Smooth muscle cell (in vitro differentiated cells): ENCODE measurements at regions not wholly inside any gene's neighbourhood (a gene's known extent, or its start where the extent isn't known, plus 50 kb on each side); places are given as distances from the start of the nearest gene placed in this dataset.

Experiments used
- DNase-seq: peaks from one replicate; lab custom pipeline; 2025; ENCODE audit not compliant: unreplicated experiment; lab: John Stamatoyannopoulos, UW
- H2AFZ ChIP-seq: fragments of 200-600 bp; sonication (generic); 2 replicates; pipeline ENCODE4 v1.6.0; 2016; ENCODE audit warnings: antibody characterized with exemption, low read depth, mild to moderate bottlenecking
- H3F3A ChIP-seq: fragments of 200-600 bp; sonication (generic); 2 replicates; pipeline ENCODE4 v1.6.0; 2017; ENCODE audit warnings: antibody characterized with exemption, low read depth
- H3K27ac ChIP-seq: fragments of 200-600 bp; sonication (generic); 2 replicates; pipeline ENCODE4 v1.5.1; 2016; ENCODE audit warnings: low read depth, mild to moderate bottlenecking
- H3K27me3 ChIP-seq: fragments of 200-600 bp; sonication (generic); 2 replicates; pipeline ENCODE4 v1.6.1; 2016; ENCODE audit warnings: low read depth, mild to moderate bottlenecking
- H3K36me3 ChIP-seq: fragments of 200-600 bp; sonication (generic); 2 replicates; pipeline ENCODE4 v1.5.1; 2016; ENCODE audit warnings: low read depth
- H3K4me1 ChIP-seq: fragments of 200-600 bp; sonication (generic); 2 replicates; pipeline ENCODE4 v1.5.1; 2016; ENCODE audit warnings: low read depth
- H3K4me2 ChIP-seq: fragments of 200-600 bp; sonication (generic); 2 replicates; pipeline ENCODE4 v1.6.0; 2016; ENCODE audit warnings: mild to moderate bottlenecking
- H3K4me3 ChIP-seq: fragments of 200-600 bp; sonication (generic); 2 replicates; pipeline ENCODE4 v1.5.1; 2016; ENCODE audit warnings: mild to moderate bottlenecking
- H3K79me2 ChIP-seq: fragments of 200-600 bp; sonication (generic); 2 replicates; pipeline ENCODE4 v1.6.0; 2016; ENCODE audit warnings: low read depth, mild to moderate bottlenecking
- H3K9ac ChIP-seq: fragments of 200-600 bp; sonication (generic); 2 replicates; pipeline ENCODE4 v1.6.0; 2016; ENCODE audit warnings: low read depth
- H3K9me3 ChIP-seq: fragments of 200-600 bp; sonication (generic); replicated peaks from 2 replicates; pipeline ENCODE4 v1.5.1; 2016; ENCODE audit warnings: low read depth
- H4K20me1 ChIP-seq: fragments of 200-600 bp; sonication (generic); 2 replicates; pipeline ENCODE4 v1.6.0; 2016; ENCODE audit warnings: low read depth
- CTCF ChIP-seq: fragments of 200-600 bp; sonication (generic); IDR thresholded peaks from 2 replicates; pipeline ENCODE4 v1.5.1; 2017; ENCODE audit warnings: borderline replicate concordance, mild to moderate bottlenecking, antibody characterized with exemption; ENCODE audit not compliant: insufficient read depth, poor library complexity, severe bottlenecking
- WGBS: methylation state at CpG from one replicate; pipeline ENCODE4 v1.1.7; 2016; ENCODE audit warnings: low lambda C conversion rate; 5-methylcytosine and 5-hydroxymethylcytosine counted together

DNA sequence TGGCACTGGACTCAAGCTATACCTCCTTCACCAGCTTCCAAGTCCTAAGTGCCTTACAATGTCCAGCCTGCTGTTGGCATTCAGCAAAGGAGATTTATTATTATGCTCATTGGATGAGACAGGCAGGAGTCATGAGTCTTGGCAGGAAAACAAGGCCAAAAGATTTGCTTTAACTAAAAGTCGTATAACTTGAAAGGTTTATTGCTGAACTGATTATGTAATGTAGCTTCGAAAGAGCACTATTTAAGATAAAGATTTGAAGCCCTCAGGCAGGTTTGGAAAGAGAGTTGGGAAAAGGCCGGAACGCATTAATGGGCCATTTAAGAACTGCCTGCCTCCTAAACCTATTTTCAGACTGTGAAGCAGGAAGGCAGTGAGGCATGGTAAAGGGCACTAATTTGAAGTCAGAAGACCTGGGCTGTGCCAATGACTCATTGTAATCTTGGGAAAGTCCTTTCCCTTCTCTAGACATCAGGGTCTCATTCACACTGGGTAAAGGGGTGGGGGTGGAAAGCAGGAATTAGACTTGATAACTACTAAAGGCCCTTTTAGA is 280.5 kb upstream of the EDA2R start:
- no peak for DNase-seq

GRCh38 chrX:66918511-66918910 is 279.6 kb upstream of the EDA2R start:
- H3F3A ChIP-seq, result no peaks in the 10 kb centered on the region
- no peaks in the 10 kb centered on the region for H4K20me1 ChIP-seq
- H3K4me1 ChIP-seq, result no peaks in the 10 kb centered on the region
- no peak overlapping the region for H3K4me2 ChIP-seq
- H3K36me3 ChIP-seq, result no peaks in the 10 kb centered on the region
- H3K27me3 ChIP-seq, result no peaks in the 10 kb centered on the region
- WGBS, result 65% methylated on average over 1 of the region's 1 CpG
- no peak overlapping the region for H3K4me3 ChIP-seq
- DNase-seq, result no peak
- no peaks in the 10 kb centered on the region for H3K79me2 ChIP-seq
- H2AFZ ChIP-seq, result no peak overlapping the region
- H3K9ac ChIP-seq, result no peak overlapping the region
- H3K9me3 ChIP-seq, result no peaks in the 10 kb centered on the region
- TF ChIP-seq CTCF, result no peak
- peak overlapping the region; percentile 23 for H3K27ac ChIP-seq

More for the DNA sequence above, 280.5 kb upstream of the EDA2R start:
- TF ChIP-seq CTCF, result no peak
- Histone ChIP-seq H3F3A (no peaks in the 10 kb centered on the region), H3K27me3 (no peaks in the 10 kb centered on the region), H3K4me1 (no peaks in the 10 kb centered on the region), H3K9ac (no peak overlapping the region), H3K79me2 (no peaks in the 10 kb centered on the region), H3K4me3 (no peak overlapping the region), H2AFZ (no peak overlapping the region), H3K36me3 (no peaks in the 10 kb centered on the region), H4K20me1 (no peaks in the 10 kb centered on the region), H3K4me2 (no peak overlapping the region), H3K27ac (peak overlapping the region; percentile 23), H3K9me3 (no peaks in the 10 kb centered on the region)
- 51% methylated on average over 4 of the region's 4 CpGs for WGBS

DNA sequence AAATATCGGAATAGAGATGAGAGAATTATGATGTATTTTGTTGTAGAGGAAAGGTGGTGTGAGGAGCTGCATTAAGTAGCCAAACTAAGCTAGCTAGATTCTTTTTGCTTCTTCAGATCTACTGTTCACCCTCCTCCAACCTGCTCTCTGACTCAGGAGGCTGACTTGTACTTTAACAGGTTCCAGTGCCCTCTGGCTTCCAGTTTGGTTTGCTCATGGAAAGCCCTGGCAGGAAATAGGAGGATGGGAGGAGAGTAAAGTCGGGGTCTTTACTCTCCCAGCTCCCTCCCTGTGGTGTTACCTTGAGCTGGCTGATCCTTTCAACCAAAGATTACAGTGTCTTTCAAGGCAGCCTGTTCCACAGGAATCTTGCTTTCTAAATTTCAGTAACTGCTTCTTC is 277.0 kb upstream of the EDA2R start:
- DNase-seq, result no peak
- no peaks in the 10 kb centered on the region for H3K36me3 ChIP-seq
- 37% methylated on average over 2 of the region's 2 CpGs for WGBS
- no peaks in the 10 kb centered on the region for H4K20me1 ChIP-seq
- H3K4me3 ChIP-seq, result no peak overlapping the region
- TF ChIP-seq CTCF, result no peak
- no peaks in the 10 kb centered on the region for H3K4me1 ChIP-seq
- H3K4me2 ChIP-seq, result peak overlapping the region; percentile 2
- H3K27me3 ChIP-seq, result no peaks in the 10 kb centered on the region
- H3K27ac ChIP-seq, result peak overlapping the region; percentile 85
- H2AFZ ChIP-seq, result no peak overlapping the region
- no peaks in the 10 kb centered on the region for H3K79me2 ChIP-seq
- no peaks in the 10 kb centered on the region for H3F3A ChIP-seq
- H3K9ac ChIP-seq, result peak overlapping the region; percentile 68
- no peaks in the 10 kb centered on the region for H3K9me3 ChIP-seq

DNA sequence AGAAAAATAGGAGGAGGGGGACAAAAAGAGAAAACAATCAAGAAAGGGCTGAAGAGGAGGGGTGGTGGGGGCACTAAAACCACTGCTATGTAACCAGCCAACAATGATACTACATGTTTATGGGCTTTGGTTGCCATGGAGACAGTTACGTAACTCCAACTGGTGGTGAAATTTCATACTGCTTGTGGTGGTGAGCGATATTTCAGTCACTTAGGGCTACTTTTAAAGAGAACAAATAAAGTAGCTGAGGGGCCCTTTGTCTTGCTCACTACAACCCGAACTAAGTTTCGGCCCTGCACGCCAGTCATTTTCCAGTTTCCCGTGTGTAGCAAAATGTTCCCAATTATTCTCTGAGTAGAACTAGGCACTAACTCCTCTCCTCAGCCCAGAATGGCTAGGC is 275.2 kb upstream of the EDA2R start:
- Histone ChIP-seq H3K4me2 (peak overlapping the region; percentile 68), H3F3A (no peaks in the 10 kb centered on the region), H3K4me3 (no peak overlapping the region), H3K27me3 (no peaks in the 10 kb centered on the region), H3K79me2 (no peaks in the 10 kb centered on the region), H4K20me1 (no peaks in the 10 kb centered on the region), H3K36me3 (no peaks in the 10 kb centered on the region), H3K9ac (peak overlapping the region; percentile 75), H3K9me3 (no peaks in the 10 kb centered on the region), H3K27ac (peak overlapping the region; percentile 85), H3K4me1 (no peaks in the 10 kb centered on the region), H2AFZ (no peak overlapping the region)
- TF ChIP-seq CTCF, result no peak
- no peak for DNase-seq
- WGBS, result 65% methylated on average over 6 of the region's 6 CpGs
